GM18505 (cell line): ENCODE measurements at regions not wholly inside any gene's neighbourhood (a gene's known extent, or its start where the extent isn't known, plus 50 kb on each side); places are given as distances from the start of the nearest gene placed in this dataset.
"Not testable (repeated sequence)": the region's sequence is repeated elsewhere in the genome, so short reads cannot be mapped to it uniquely, and the experiment has no call there.

Experiments
- ATAC-seq: cut with Tn5 transposase; IDR thresholded peaks from one replicate; pipeline ENCODE4 v1.9.1; 2021; ENCODE audit not compliant: unreplicated experiment
- POLR2A ChIP-seq: IDR thresholded peaks from 4 replicates; pipeline ENCODE4 v1.6.1; 2011; ENCODE audit warnings: borderline replicate concordance; ENCODE audit not compliant: insufficient read depth, insufficient read length; ENCODE audit errors: extremely low read depth

- no peak for ATAC-seq
These were observed 91.2 kb upstream of the PAM start for GRCh38 chr5:102663749-102664530.

GRCh38 chr5:102664616-102665335 is 90.3 kb upstream of the PAM start:
- ATAC-seq, result no peak

More at GRCh38 chr5:102663749-102664530, 91.2 kb upstream of the PAM start:
- TF ChIP-seq POLR2A, result no peak

GRCh38 chr5:102666164-102666946 is 88.8 kb upstream of the PAM start:
- no peak for TF ChIP-seq POLR2A
- no peak for ATAC-seq

More at GRCh38 chr5:102664616-102665335, 90.3 kb upstream of the PAM start:
- no peak for TF ChIP-seq POLR2A

GRCh38 chr5:102668220-102668932 is 86.7 kb upstream of the PAM start:
- TF ChIP-seq POLR2A, result no peak
- no peak for ATAC-seq

GRCh38 chr5:102670224-102670836 is 84.8 kb upstream of the PAM start:
- no peak for TF ChIP-seq POLR2A
- ATAC-seq, result peak; percentile 65

GRCh38 chr5:102671033-102671734 is 83.9 kb upstream of the PAM start:
- not testable (repeated sequence) for ATAC-seq

GRCh38 chr5:102678267-102679058 is 76.6 kb upstream of the PAM start:
- ATAC-seq, result no peak

GRCh38 chr5:102681403-102681983 is 73.6 kb upstream of the PAM start:
- no peak for TF ChIP-seq POLR2A
- peak; percentile 99 for ATAC-seq

More at GRCh38 chr5:102678267-102679058, 76.6 kb upstream of the PAM start:
- TF ChIP-seq POLR2A, result no peak

GRCh38 chr5:102682101-102682647 is 72.9 kb upstream of the PAM start:
- ATAC-seq, result no peak
- no peak for TF ChIP-seq POLR2A

- not testable (repeated sequence) for ATAC-seq
These were observed 67.0 kb upstream of the PAM start for GRCh38 chr5:102688076-102688475.

- not testable (repeated sequence) for ATAC-seq
These were observed 66.3 kb upstream of the PAM start for GRCh38 chr5:102688581-102689342.
